Thymus (tissue), 11 donors: ENCODE measurements at regions not wholly inside any gene's neighbourhood (a gene's known extent, or its start where the extent isn't known, plus 50 kb on each side); places are given as distances from the start of the nearest gene placed in this dataset.

Experiments
- DNase-seq, 9 donors: peaks; one replicate each; pipeline ENCODE4 v3.0.0-alpha.2; 2013; ENCODE audit warnings: low spot score in 9 of 9, low read depth in 6 of 9, missing footprints in 1 of 9
- H3K27ac ChIP-seq, 2 donors: one replicate each; pipeline ENCODE4 v1.5.1; 2013; ENCODE audit warnings: control low read depth in 1 of 2, low read depth in 1 of 2, low read length in 1 of 2, mild to moderate bottlenecking in 1 of 2, moderate library complexity in 1 of 2
- H3K27me3 ChIP-seq, 2 donors: one replicate each; pipeline ENCODE4 v1.5.1; 2013; ENCODE audit warnings: low read length in 1 of 2; ENCODE audit not compliant: control insufficient read depth in 2 of 2, insufficient read depth in 1 of 2
- H3K36me3 ChIP-seq, 2 donors: one replicate each; pipeline ENCODE4 v1.5.1; 2013; ENCODE audit warnings: low read length in 1 of 2, mild to moderate bottlenecking in 1 of 2, moderate library complexity in 1 of 2; ENCODE audit not compliant: control insufficient read depth in 2 of 2, insufficient read depth in 2 of 2
- H3K4me1 ChIP-seq, 2 donors: one replicate each; pipeline ENCODE4 v1.5.1; 2013; ENCODE audit warnings: low read length in 2 of 2; ENCODE audit not compliant: control insufficient read depth in 2 of 2, insufficient read depth in 2 of 2
- H3K4me3 ChIP-seq, 2 donors: one replicate each; pipeline ENCODE4 v1.5.1; 2013; ENCODE audit warnings: low read length in 2 of 2, control low read depth in 1 of 2, mild to moderate bottlenecking in 1 of 2
- H3K9me3 ChIP-seq, 2 donors: one replicate each; pipeline ENCODE4 v1.5.1; 2013; ENCODE audit warnings: low read length in 1 of 2, mild to moderate bottlenecking in 1 of 2; ENCODE audit not compliant: control insufficient read depth in 2 of 2, insufficient read depth in 1 of 2
- WGBS: extraction: QIAGEN DNeasy Blood & Tissue Kit; methylation state at CpG from one replicate; pipeline ENCODE4 v1.1.7; 2013; 5-methylcytosine and 5-hydroxymethylcytosine counted together
- donor health status: healthy.

DNA sequence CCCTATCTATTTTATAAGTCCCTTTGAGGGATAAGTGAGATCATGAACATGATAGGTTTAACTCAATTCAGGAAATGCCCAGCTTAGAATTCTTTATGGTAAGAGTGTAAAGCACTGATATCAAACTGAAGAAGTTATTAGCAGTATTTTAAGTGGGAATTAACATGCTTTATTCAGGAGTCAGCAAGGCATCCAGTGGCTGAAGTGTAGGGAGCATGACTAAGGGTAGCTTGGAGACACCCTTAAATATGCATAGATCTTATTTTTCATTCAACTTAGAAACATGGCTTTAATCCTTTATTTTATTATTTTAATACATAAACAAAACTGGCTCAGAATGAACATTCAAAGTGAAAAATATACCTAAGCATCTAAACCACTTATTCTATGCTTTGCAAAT lies 158.3 kb upstream of the LPP start:
- Histone ChIP-seq H3K4me3 (no peak overlapping the region), H3K4me1 (peaks cover 55 to 77% of the 10 kb centered on the region in 2 donors), H3K9me3 (no peaks in the 10 kb centered on the region), H3K27ac (peak overlapping the region in 1 of 2 donors; percentile 85), H3K27me3 (no peaks in the 10 kb centered on the region), H3K36me3 (no peaks in the 10 kb centered on the region)
- DNase-seq: no peak

DNA sequence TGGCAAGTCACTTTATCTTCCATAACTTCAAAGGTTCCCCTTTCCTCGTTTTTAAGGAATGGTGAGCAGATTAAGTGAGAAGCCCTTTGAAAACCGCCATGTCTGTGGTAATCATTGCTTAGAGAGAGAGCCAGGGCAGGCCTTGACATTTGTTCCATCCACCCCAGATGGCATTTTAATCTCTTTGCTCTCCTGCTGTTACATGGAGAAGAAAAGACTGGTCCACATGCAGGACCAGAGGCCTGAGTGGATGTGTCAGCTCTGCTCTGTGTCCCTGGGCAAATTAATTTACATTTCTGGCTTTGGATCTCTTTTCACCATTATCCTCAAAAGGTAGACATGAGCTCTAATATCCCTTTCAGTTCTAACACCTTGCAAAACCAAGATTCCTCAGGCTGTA lies 157.3 kb upstream of the LPP start:
- Histone ChIP-seq H3K4me3 (no peak overlapping the region), H3K27me3 (no peaks in the 10 kb centered on the region), H3K27ac (peak overlapping the region in 1 of 2 donors; percentile 21), H3K4me1 (peaks cover 55 to 78% of the 10 kb centered on the region in 2 donors), H3K9me3 (no peaks in the 10 kb centered on the region), H3K36me3 (no peaks in the 10 kb centered on the region)
- no peak for DNase-seq
- WGBS: 90% methylated on average over 2 of the region's 2 CpGs

DNA sequence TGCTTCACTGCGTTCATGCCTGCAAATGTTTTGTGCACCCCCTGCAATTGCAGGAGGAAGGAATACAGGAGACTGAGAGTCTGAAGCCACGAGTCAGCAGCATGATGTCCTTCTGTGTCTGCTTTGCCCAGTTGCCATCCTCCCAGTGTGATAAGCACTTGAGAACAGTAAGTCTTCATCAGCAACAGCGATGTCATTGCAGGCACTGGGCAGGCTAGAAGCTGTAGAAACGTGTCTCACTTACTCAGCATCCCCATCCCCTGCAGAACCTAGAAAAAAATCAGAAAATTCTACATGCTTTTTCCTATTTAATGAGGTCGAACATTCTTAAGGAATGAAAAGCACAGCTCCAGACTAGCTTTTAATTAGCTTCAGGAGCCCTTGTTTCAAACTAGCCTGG lies 156.5 kb upstream of the LPP start:
- H3K4me1 ChIP-seq: peaks cover 55 to 78% of the 10 kb centered on the region in 2 donors
- peak overlapping the region in 1 of 2 donors; percentile 42 for H3K27ac ChIP-seq
- no peaks in the 10 kb centered on the region for H3K36me3 ChIP-seq
- peak in 1 of 9 donors; percentile 35 for DNase-seq
- 88% methylated on average over 5 of the region's 5 CpGs for WGBS
- H3K27me3 ChIP-seq: no peaks in the 10 kb centered on the region
- H3K9me3 ChIP-seq: no peaks in the 10 kb centered on the region
- no peak overlapping the region for H3K4me3 ChIP-seq

DNA sequence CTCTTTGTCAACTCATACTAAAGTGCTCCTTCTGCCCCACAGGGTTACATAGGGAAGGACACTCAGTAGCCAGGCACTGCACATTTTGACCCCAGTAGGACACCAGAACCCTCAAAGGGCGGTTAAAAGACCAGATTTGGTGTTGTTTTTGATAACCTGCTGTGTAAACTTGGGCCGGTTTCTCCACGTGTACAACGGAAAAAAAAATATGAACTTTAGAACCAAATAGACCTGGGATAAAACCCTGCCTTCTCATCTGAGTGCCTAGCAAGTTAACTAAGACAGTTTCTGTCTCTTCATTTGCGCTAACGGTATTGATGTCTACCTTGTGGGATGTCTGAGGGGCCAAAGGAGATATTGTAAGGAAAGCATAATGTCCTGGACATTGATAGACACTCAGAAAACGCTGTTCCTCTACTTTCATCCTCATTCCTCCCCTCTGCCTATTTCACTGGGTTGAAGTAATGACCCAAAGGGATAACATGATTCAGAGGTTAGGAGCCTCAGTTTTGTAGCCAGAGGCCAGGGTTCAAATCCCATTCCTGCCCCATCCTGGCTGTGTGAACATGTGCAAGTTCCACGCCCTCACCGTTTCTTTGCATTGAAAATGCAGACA lies 155.9 kb upstream of the LPP start:
- H3K9me3 ChIP-seq: no peaks in the 10 kb centered on the region
- 97% methylated on average over 9 of the region's 9 CpGs for WGBS
- H3K36me3 ChIP-seq: no peaks in the 10 kb centered on the region
- H3K4me1 ChIP-seq: peaks cover 57 to 82% of the 10 kb centered on the region in 2 donors
- H3K4me3 ChIP-seq: no peak overlapping the region
- peak overlapping the region in 1 of 2 donors; percentile 42 for H3K27ac ChIP-seq
- no peak for DNase-seq
- H3K27me3 ChIP-seq: no peaks in the 10 kb centered on the region

DNA sequence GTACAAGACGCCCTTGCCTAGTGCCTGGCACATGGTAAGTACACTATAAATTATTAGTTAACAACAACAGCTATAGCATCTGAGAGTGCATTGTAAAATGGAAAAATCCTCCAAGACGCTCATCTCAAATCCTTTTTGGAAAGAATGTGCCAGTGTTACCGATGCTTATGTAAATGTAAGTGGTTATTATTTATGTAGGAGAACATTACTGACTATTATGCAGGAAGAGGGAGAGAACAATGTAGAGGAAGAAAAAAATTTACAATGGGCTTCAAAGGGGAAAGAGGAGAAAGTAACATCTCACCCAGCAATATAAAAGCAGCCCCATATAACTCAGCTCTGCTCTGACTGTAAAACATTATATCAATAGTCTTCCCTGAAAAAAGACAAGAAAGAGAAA lies 155.3 kb upstream of the LPP start:
- H3K36me3 ChIP-seq: no peaks in the 10 kb centered on the region
- 99% methylated on average over 3 of the region's 3 CpGs for WGBS

DNA sequence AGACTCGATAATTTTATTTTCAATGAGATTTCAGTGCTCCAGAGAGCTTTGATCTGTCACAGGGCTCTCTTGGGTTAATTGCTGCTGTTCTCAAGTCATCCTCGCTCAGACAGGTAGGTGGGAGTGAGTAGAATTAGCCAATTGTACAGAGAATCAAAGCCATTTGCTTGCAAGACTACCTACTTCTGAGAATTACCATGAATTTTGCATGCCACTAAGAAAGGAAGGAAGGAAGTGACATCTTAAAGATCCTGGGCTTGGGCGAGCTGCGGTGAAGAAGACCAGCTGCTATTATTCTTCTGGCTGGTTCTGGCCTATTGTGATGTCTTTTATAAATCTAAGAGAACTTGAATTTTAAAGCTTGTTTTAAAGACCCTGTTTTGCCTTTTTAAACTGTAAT lies 154.1 kb upstream of the LPP start:
- no peak overlapping the region for H3K4me3 ChIP-seq
- no peaks in the 10 kb centered on the region for H3K9me3 ChIP-seq
- no peaks in the 10 kb centered on the region for H3K27me3 ChIP-seq
- WGBS: 22% methylated on average over 4 of the region's 4 CpGs
- H3K36me3 ChIP-seq: no peaks in the 10 kb centered on the region
- H3K4me1 ChIP-seq: peaks cover 48 to 78% of the 10 kb centered on the region in 2 donors
- peak overlapping the region in 1 of 2 donors; percentile 89 for H3K27ac ChIP-seq
- peak in 3 of 9 donors; percentile 43 to 80 (median 56) for DNase-seq

More for the DNA sequence above, 155.3 kb upstream of the LPP start:
- peaks cover 58 to 82% of the 10 kb centered on the region in 2 donors for H3K4me1 ChIP-seq
- DNase-seq: no peak
- no peak overlapping the region for H3K4me3 ChIP-seq
- no peaks in the 10 kb centered on the region for H3K27me3 ChIP-seq
- H3K27ac ChIP-seq: peak overlapping the region in 1 of 2 donors; percentile 15
- no peaks in the 10 kb centered on the region for H3K9me3 ChIP-seq

DNA sequence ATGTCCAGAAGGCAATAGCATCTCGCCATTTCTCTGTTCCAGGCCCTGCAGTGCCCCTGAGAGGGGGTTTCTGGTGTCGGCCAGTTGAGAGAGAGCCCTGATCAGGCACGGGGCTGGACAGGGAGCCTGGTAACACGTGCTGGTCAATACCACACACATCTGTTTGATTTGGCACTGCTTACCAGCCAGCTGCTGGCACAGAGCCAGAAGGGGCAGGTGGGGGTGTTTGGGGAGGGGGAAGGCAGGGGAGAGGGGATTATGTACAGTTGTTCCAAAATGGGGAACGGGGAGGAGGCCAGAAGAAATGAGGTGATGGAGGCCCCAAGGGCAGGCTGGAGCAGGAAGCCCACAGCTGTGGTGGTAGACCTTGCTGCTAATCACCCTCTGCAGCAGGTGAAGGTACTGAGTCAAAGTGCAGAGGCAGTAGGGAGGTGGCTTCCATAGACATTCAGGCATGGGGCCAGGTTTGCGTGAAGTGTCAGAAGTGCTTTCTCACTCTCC lies 153.5 kb upstream of the LPP start:
- Histone ChIP-seq H3K4me3 (no peak overlapping the region), H3K9me3 (no peaks in the 10 kb centered on the region), H3K36me3 (no peaks in the 10 kb centered on the region), H3K27me3 (no peaks in the 10 kb centered on the region), H3K4me1 (peaks cover 43 to 72% of the 10 kb centered on the region in 2 donors), H3K27ac (peak overlapping the region; percentile 64 to 89)
- WGBS: 37% methylated on average over 6 of the region's 6 CpGs
- peak in 1 of 9 donors; percentile 67 for DNase-seq

DNA sequence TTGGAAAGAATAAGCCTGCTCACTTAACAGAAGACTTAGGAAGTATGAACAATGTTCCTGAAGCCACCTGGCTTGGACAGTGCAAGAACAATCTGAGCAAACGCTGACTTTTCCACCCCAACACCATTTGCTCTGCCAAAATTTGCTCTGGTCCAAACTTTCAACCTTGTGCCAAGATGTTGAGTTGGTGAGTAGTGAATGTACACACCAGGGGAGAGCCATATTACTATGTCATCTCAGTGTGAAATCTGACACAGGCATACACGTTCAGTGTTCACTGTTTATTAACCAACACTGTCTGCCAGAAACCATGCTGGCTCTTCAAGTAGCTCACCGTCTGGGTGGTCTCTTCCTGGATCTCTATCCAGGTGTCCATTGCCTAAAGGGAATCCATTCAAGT lies 152.9 kb upstream of the LPP start:
- 89% methylated on average over 3 of the region's 3 CpGs for WGBS
- no peaks in the 10 kb centered on the region for H3K36me3 ChIP-seq
- H3K9me3 ChIP-seq: no peaks in the 10 kb centered on the region
- H3K4me1 ChIP-seq: peaks cover 37 to 66% of the 10 kb centered on the region in 2 donors
- no peak overlapping the region for H3K4me3 ChIP-seq
- H3K27ac ChIP-seq: peak overlapping the region; percentile 53 to 89
- no peaks in the 10 kb centered on the region for H3K27me3 ChIP-seq
- DNase-seq: no peak

DNA sequence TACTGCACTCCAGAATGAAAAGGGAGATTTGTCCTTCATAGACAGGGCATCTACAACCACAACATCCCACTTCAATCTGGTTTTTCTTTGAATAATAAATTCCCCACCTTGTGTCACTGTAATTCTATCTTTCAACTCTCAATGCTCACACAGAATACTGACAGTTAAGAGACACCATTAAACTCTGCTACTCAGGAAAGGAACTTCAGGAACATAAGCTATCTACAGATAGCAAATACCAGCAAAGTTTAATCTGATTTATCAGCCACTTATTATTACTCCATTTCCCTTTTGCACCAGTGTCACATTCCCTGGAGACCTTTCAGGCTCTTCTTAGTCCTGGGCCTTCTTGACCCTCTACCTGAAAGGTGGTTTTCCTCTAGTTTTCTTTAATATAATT lies 152.0 kb upstream of the LPP start:
- Histone ChIP-seq H3K9me3 (no peaks in the 10 kb centered on the region), H3K4me1 (peaks cover 30 to 65% of the 10 kb centered on the region in 2 donors), H3K4me3 (no peak overlapping the region), H3K27ac (no peak overlapping the region), H3K36me3 (no peaks in the 10 kb centered on the region), H3K27me3 (no peaks in the 10 kb centered on the region)
- no peak for DNase-seq
